ENCODE measurements at regions not wholly inside any gene's neighbourhood (a gene's known extent, or its start where the extent isn't known, plus 50 kb on each side); places are given as distances from the start of the nearest gene placed in this dataset.

DNA sequence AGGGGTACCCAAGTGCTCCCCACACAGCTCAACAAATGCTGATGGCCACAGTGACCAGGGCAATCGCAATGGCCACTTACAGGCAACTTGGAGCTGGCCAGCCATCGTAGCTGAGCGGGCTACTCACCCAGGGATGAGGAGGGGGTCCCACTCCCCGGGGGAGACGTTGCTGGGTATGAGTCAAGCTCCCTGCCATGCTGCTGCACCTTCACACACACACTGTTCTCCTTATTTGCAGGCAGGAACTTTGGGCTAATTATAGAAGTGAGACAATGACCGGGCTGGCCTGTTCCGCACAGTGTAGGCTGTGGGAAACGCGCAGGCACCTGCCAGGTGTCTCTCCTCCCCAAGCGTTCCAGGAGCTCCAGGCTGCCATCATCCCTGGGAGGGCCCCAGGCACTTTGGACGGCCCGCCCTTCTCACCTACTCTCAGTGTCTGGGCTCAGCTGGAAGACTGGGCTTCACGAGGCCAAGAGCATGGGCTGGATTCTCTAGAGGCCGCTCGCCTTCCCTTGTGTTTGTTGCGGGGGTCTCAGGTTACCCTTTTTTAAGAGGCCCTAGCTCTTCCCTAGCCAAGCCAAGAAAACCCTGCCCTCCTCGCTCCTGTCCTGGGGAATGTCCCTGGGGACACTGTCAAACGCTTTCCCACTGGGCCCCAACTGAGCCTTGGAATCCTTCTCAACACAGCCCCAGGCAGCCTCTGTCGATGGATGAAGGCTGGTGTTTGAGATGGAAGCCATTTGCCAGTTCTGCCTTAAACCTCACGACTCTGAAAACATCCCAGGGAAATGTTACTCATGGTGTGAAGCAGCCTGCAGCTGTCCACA, 73.0 kb downstream of the RTL6 start:
- Mint-ChIP-seq H3K36me3 (ENCODE audit: insufficient read depth, unreplicated experiment) (no peaks in the 10 kb centered on the region), H3K4me1 (ENCODE audit: low read depth, unreplicated experiment) (no peaks in the 10 kb centered on the region), H3K27ac (ENCODE audit: unreplicated experiment) (no peak overlapping the region), H3K9me3 (ENCODE audit: low read depth, unreplicated experiment) (peaks cover 2% of the 10 kb centered on the region), H3K27me3 (ENCODE audit: unreplicated experiment) (peaks cover 82% of the 10 kb centered on the region), H3K4me3 (ENCODE audit: low read depth, unreplicated experiment) (no peak overlapping the region)
- CTCF ChIA-PET = no interaction called here
- no peak for DNase-seq
- TF ChIP-seq, protein P1, sequence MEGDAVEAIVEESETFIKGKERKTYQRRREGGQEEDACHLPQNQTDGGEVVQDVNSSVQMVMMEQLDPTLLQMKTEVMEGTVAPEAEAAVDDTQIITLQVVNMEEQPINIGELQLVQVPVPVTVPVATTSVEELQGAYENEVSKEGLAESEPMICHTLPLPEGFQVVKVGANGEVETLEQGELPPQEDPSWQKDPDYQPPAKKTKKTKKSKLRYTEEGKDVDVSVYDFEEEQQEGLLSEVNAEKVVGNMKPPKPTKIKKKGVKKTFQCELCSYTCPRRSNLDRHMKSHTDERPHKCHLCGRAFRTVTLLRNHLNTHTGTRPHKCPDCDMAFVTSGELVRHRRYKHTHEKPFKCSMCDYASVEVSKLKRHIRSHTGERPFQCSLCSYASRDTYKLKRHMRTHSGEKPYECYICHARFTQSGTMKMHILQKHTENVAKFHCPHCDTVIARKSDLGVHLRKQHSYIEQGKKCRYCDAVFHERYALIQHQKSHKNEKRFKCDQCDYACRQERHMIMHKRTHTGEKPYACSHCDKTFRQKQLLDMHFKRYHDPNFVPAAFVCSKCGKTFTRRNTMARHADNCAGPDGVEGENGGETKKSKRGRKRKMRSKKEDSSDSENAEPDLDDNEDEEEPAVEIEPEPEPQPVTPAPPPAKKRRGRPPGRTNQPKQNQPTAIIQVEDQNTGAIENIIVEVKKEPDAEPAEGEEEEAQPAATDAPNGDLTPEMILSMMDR (IDR thresholded peaks at IDR 0.05; ENCODE audit: unreplicated experiment) = no peak
- no TSS peak for BruUV-seq (replicated peaks)
- intact Hi-C loops (cut with micrococcal nuclease; ENCODE audit: unreplicated experiment) = no loop called here

DNA sequence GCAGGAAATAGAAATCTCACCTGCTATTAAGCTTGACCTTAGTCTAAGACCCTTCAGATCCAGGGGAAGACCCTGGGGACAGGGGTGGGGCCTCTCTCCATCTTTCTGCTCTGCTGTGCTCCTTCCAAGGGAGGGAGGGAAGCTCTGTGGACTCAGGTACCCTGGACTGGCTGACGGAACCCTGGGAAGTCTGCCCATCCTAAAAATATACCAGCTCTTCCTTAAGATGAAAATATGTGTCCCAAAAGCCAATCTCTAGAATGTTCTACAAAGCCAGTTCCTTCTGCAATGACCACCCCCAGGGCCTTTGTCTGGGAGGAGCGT, 73.7 kb downstream of the RTL6 start:
- CTCF ChIA-PET = no interaction called here
- TF ChIP-seq, protein P1 (IDR thresholded peaks at IDR 0.05; ENCODE audit: unreplicated experiment) = no peak
- BruUV-seq (replicated peaks) = no TSS peak
- Mint-ChIP-seq H3K27me3 (ENCODE audit: unreplicated experiment) (peaks cover 82% of the 10 kb centered on the region), H3K4me3 (ENCODE audit: low read depth, unreplicated experiment) (no peak overlapping the region), H3K36me3 (ENCODE audit: insufficient read depth, unreplicated experiment) (no peaks in the 10 kb centered on the region), H3K4me1 (ENCODE audit: low read depth, unreplicated experiment) (no peaks in the 10 kb centered on the region), H3K27ac (ENCODE audit: unreplicated experiment) (no peak overlapping the region), H3K9me3 (ENCODE audit: low read depth, unreplicated experiment) (peaks cover 6% of the 10 kb centered on the region)
- DNase-seq = no peak
- intact Hi-C loops (cut with micrococcal nuclease; ENCODE audit: unreplicated experiment) = no loop called here

DNA sequence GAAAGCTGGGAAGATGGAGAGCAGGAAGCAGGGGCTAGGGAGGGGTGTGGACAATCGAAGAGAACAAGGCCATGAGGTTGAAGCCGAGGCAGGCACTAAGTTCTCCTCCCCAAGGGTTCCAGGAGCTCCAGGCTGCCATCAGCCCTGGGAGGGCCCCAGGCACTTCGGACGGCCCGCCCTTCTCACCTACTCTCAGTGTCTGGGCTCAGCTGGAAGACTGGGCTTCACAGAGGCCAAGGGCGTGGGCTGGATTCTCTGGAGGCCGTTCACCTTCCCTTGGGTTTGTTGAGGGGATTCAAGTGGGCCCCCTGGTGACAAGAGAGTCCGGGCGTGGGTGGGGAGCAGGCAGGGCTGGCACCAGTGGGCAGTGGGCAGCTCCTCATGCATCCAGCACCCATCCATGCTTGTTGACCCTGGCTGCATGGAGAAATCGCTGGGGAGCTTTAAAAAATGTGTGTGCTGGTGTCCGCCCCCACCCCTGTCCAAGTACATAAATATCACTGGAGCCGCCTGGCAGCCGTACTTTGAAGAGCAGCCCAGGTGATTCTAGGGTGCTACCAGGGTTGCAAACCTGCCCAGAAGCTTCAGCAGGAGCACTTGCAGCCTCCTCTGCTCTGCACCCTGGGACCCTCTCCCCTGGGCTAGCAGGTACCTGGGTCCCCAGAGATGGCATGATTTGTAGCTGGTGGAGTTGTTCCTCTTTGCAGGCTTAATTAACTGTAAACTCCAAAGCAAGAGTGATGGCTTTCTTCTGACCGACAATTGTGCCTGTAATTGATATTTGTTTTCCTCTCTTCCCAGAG, 74.3 kb downstream of the RTL6 start:
- intact Hi-C loops (cut with micrococcal nuclease; ENCODE audit: unreplicated experiment) = no loop called here

DNA sequence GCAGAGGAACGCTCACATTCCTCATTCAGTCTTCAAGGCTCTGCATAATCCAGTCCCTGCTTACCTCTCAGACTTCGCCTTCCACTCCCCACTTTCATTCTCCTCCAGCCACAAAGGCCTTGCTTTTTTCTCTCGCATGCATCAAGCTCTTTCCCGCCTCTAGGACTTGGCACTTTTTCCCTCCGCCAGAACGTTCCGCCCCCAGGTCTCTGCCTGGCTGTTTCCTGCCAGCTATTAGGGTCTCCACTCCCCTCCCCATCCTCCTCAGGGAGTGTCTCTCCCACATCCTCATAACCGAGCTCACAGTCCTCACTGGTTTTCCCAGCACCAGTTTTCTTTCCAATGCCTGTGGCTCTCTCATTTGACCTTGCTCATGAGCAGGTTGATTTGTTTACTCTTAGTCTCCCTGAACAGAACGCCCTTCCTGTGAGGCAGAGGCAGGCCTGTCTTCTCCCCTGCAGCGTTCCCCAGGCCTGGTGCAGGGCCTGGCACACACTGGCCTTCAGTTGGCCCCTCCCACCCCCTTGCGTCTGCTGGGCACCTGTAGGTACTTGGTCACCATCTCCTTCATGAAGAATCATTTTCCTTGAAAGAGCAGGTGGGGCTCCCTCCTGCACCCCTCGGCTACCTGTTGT, 75.2 kb downstream of the RTL6 start:
- H3K4me3 Mint-ChIP-seq (ENCODE audit: low read depth, unreplicated experiment) = no peak overlapping the region
- no peaks in the 10 kb centered on the region for H3K4me1 Mint-ChIP-seq (ENCODE audit: low read depth, unreplicated experiment)
- TF ChIP-seq, protein P1 (IDR thresholded peaks at IDR 0.05; ENCODE audit: unreplicated experiment) = no peak
- DNase-seq = no peak
- H3K9me3 Mint-ChIP-seq (ENCODE audit: low read depth, unreplicated experiment) = peaks cover 6% of the 10 kb centered on the region
- intact Hi-C loops (cut with micrococcal nuclease; ENCODE audit: unreplicated experiment) = no loop called here
- CTCF ChIA-PET = no interaction called here
- H3K36me3 Mint-ChIP-seq (ENCODE audit: insufficient read depth, unreplicated experiment) = no peaks in the 10 kb centered on the region
- no peak overlapping the region for H3K27ac Mint-ChIP-seq (ENCODE audit: unreplicated experiment)
- no TSS peak for BruUV-seq (replicated peaks)
- peaks cover 82% of the 10 kb centered on the region for H3K27me3 Mint-ChIP-seq (ENCODE audit: unreplicated experiment)

More for the DNA sequence above, 74.3 kb downstream of the RTL6 start:
- no peak for DNase-seq
- peaks cover 82% of the 10 kb centered on the region for H3K27me3 Mint-ChIP-seq (ENCODE audit: unreplicated experiment)
- no peaks in the 10 kb centered on the region for H3K36me3 Mint-ChIP-seq (ENCODE audit: insufficient read depth, unreplicated experiment)
- H3K27ac Mint-ChIP-seq (ENCODE audit: unreplicated experiment) = no peak overlapping the region
- no peak overlapping the region for H3K4me3 Mint-ChIP-seq (ENCODE audit: low read depth, unreplicated experiment)
- TF ChIP-seq, protein P1 (IDR thresholded peaks at IDR 0.05; ENCODE audit: unreplicated experiment) = no peak
- no TSS peak for BruUV-seq (replicated peaks)
- no peaks in the 10 kb centered on the region for H3K4me1 Mint-ChIP-seq (ENCODE audit: low read depth, unreplicated experiment)
- H3K9me3 Mint-ChIP-seq (ENCODE audit: low read depth, unreplicated experiment) = peaks cover 6% of the 10 kb centered on the region
- CTCF ChIA-PET = no interaction called here

All from Calu3 (cell line).